Ascending aorta (tissue), 2 donors: ENCODE measurements at regions not wholly inside any gene's neighbourhood (a gene's known extent, or its start where the extent isn't known, plus 50 kb on each side); places are given as distances from the start of the nearest gene placed in this dataset.

ENCODE experiments used
- DNase-seq, 2 donors: peaks; one replicate each; pipeline ENCODE4 v3.0.0-alpha.2; 2019; ENCODE audit warnings: low spot score in 2 of 2
- H3K27ac ChIP-seq, 2 donors: fragments of 200-600 bp; sonication (generic); one replicate each; pipeline ENCODE4 v1.5.1; 2016 to 2017; ENCODE audit warnings: mild to moderate bottlenecking in 1 of 2
- H3K27me3 ChIP-seq: fragments of 200-600 bp; sonication (generic); one replicate; pipeline ENCODE4 v1.5.1; 2017
- H3K36me3 ChIP-seq, 2 donors: fragments of 200-600 bp; sonication (generic); one replicate each; pipeline ENCODE4 v1.5.1; 2016
- H3K4me1 ChIP-seq, 2 donors: fragments of 200-600 bp; sonication (generic); one replicate each; pipeline ENCODE4 v1.5.1; 2016 to 2017; ENCODE audit warnings: mild to moderate bottlenecking in 1 of 2
- H3K4me3 ChIP-seq, 2 donors: fragments of 200-600 bp; sonication (generic); one replicate each; pipeline ENCODE4 v1.5.1; 2016 to 2017; ENCODE audit warnings: mild to moderate bottlenecking in 1 of 2
- H3K9me3 ChIP-seq, 2 donors: fragments of 200-600 bp; sonication (generic); one replicate each; pipeline ENCODE4 v1.5.1; 2016
- CTCF ChIP-seq, 3 experiments: fragments of 200-600 bp in 2 of 3; fragments of 450-650 bp in 1 of 3; sonication (generic) in 2 of 3; IDR thresholded peaks; one replicate each; pipeline ENCODE4 v1.5.1; 2016 to 2019; ENCODE audit warnings: antibody characterized with exemption in 3 of 3, mild to moderate bottlenecking in 1 of 3, moderate library complexity in 1 of 3
- intact Hi-C: fragments of 100-400 bp; cut with DNase I; formaldehyde crosslinking; loops from one replicate; pipeline ENCODE4 v1.15.1; 2023

DNA sequence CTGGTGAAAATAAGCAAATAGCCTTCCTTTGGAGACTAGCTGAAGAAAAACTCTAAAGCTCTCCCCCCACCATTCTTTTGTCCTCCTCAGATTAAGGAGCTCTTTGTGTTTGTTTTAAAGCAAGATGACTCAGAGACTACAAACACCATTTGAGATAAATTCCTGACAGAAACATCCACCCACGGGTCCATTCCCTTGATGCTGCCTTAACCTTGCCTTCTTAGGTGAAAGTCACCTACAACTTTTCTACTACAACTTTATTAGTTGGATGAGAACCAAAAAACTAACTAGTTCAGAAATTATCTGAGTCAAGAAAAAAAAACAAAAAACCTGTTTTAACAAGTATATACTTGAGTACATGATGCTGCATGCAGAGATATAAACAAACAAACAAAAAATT lies 831.1 kb downstream of the NR2F1-AS1 start:
- intact Hi-C loops: no loop called here
- no peak overlapping the region for H3K4me3 ChIP-seq
- no peak for TF ChIP-seq CTCF (IDR thresholded peaks at IDR 0.05)

GRCh38 chr5:92748072-92748676 lies 832.8 kb downstream of the NR2F1-AS1 start:
- no peak for DNase-seq
- H3K27ac ChIP-seq: no peak overlapping the region

More for the DNA sequence above, 831.1 kb downstream of the NR2F1-AS1 start:
- DNase-seq: no peak
- no peaks in the 10 kb centered on the region for H3K36me3 ChIP-seq
- H3K27ac ChIP-seq: no peak overlapping the region
- H3K9me3 ChIP-seq: no peaks in the 10 kb centered on the region
- no peaks in the 10 kb centered on the region for H3K4me1 ChIP-seq
- H3K27me3 ChIP-seq: no peaks in the 10 kb centered on the region

GRCh38 chr5:92741906-92742305 lies 839.1 kb downstream of the NR2F1-AS1 start:
- H3K4me1 ChIP-seq: no peaks in the 10 kb centered on the region
- no peak for DNase-seq
- H3K27ac ChIP-seq: no peak overlapping the region
- intact Hi-C loops: no loop called here
- no peaks in the 10 kb centered on the region for H3K36me3 ChIP-seq
- no peak for TF ChIP-seq CTCF (IDR thresholded peaks at IDR 0.05)
- no peaks in the 10 kb centered on the region for H3K9me3 ChIP-seq
- H3K4me3 ChIP-seq: no peak overlapping the region
- H3K27me3 ChIP-seq: no peaks in the 10 kb centered on the region

More at GRCh38 chr5:92748072-92748676, 832.8 kb downstream of the NR2F1-AS1 start:
- TF ChIP-seq CTCF (IDR thresholded peaks at IDR 0.05): no peak
- no peaks in the 10 kb centered on the region for H3K36me3 ChIP-seq
- H3K4me1 ChIP-seq: no peaks in the 10 kb centered on the region
- H3K4me3 ChIP-seq: no peak overlapping the region
- no peaks in the 10 kb centered on the region for H3K9me3 ChIP-seq
- no peaks in the 10 kb centered on the region for H3K27me3 ChIP-seq
- intact Hi-C loops: no loop called here

DNA sequence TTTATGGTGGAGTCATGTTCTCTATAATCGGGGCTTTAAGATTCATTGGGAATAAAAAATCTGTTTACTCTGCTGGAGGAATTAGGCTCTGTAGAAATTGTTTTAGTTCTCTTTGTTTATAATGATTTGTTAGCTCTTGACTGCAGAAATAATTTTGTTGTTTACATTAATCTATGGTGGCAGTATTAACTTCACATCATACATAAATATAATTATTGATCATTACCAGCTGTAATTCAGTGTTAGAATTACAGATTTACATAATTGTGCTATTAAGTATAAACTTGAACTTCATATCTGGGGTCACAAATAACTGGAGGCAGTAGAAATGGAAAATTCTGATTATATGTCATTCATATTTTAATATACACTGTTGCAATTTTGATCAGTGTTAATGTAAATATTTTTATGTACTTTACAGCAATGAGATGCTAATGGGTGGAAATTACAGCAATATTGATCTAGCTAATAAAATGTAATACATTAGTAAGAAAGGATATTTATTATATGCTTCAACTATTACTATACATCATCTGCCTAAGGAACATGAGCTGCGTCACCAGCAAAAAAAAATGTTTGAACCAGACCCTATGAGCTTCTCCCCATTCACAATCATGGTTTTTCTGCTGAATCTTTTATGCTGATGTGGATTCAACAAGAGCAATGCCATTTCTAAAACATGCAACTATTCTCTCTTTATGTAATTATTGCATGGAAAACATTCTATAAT lies 846.6 kb downstream of the NR2F1-AS1 start:
- no peak for TF ChIP-seq CTCF (IDR thresholded peaks at IDR 0.05)
- Histone ChIP-seq H3K4me1 (no peaks in the 10 kb centered on the region), H3K27me3 (no peaks in the 10 kb centered on the region), H3K36me3 (no peaks in the 10 kb centered on the region), H3K9me3 (no peaks in the 10 kb centered on the region), H3K4me3 (no peak overlapping the region), H3K27ac (no peak overlapping the region)
- intact Hi-C loops: no loop called here
- no peak for DNase-seq

DNA sequence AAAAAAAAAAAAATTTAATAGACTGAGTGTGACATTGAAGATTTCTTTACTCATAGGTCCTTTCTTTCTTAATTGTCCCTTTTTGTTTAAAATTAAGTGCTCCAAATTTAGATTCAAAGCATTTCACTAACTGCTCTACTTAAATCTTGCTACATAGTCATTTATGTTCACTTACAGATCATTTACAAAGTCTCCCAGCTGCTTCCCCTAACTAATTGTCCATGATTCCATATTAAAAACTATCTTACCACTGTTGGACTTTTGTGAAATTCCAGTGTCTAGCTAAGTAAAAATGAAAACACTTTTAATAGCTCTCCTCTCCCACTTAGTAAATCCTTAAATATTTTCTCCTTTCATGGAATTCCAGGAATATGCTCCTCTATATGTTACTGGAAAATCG lies 850.5 kb downstream of the NR2F1-AS1 start:
- intact Hi-C loops: no loop called here
- no peaks in the 10 kb centered on the region for H3K27me3 ChIP-seq
- H3K4me3 ChIP-seq: no peak overlapping the region
- H3K9me3 ChIP-seq: no peaks in the 10 kb centered on the region
- TF ChIP-seq CTCF (IDR thresholded peaks at IDR 0.05): no peak
- no peaks in the 10 kb centered on the region for H3K36me3 ChIP-seq
- no peak overlapping the region for H3K27ac ChIP-seq
- no peak for DNase-seq
- H3K4me1 ChIP-seq: no peaks in the 10 kb centered on the region
